ENCODE measurements at regions not wholly inside any gene's neighbourhood (a gene's known extent, or its start where the extent isn't known, plus 50 kb on each side); places are given as distances from the start of the nearest gene placed in this dataset.

GRCh38 chr3:124676236-124676635 is 54.0 kb upstream of the UMPS start:
- no peak for TF ChIP-seq CTCF (IDR thresholded peaks at IDR 0.05; ENCODE audit: extremely low read depth in 1 of 2, insufficient read depth in 1 of 2, low read depth in 1 of 2, low read length in 2 of 2)
- TF ChIP-seq POLR2A (IDR thresholded peaks at IDR 0.05; ENCODE audit: low read depth, low read length) = no peak
- TF ChIP-seq GATA2 (IDR thresholded peaks at IDR 0.05; ENCODE audit: insufficient read depth, insufficient read length, low read depth, low read length) = no peak
